Prostate gland (tissue), 2 donors: ENCODE measurements at regions not wholly inside any gene's neighbourhood (a gene's known extent, or its start where the extent isn't known, plus 50 kb on each side); places are given as distances from the start of the nearest gene placed in this dataset.

Experiments
- CTCF ChIP-seq, 4 experiments: fragments of 200-600 bp in 2 of 4; fragments of 450-650 bp in 2 of 4; sonication (generic) in 2 of 4; IDR thresholded peaks; 1 replicate in 3 of 4; 2 replicates in 1 of 4; pipeline ENCODE4 v1.5.1; 2016 to 2019; ENCODE audit warnings: antibody characterized with exemption in 4 of 4, mild to moderate bottlenecking in 2 of 4, moderate library complexity in 2 of 4
- POLR2A ChIP-seq: fragments of 450-650 bp; IDR thresholded peaks from one replicate; pipeline ENCODE4 v1.6.1; 2016; ENCODE audit warnings: antibody characterized with exemption, mild to moderate bottlenecking
- POLR2AphosphoS5 ChIP-seq: sonication (generic); formaldehyde crosslinking; IDR thresholded peaks from one replicate; pipeline ENCODE4 v1.6.1; 2017; ENCODE audit warnings: antibody characterized with exemption

GRCh38 chr11:70913715-70914231 is 338.6 kb downstream of the SHANK2 start:
- no peak for TF ChIP-seq CTCF (IDR thresholded peaks at IDR 0.05)
- no peak for TF ChIP-seq POLR2AphosphoS5
- no peak for TF ChIP-seq POLR2A
